Jurkat, Clone E6-1 (cell line): ENCODE measurements at regions not wholly inside any gene's neighbourhood (a gene's known extent, or its start where the extent isn't known, plus 50 kb on each side); places are given as distances from the start of the nearest gene placed in this dataset.
A peak's percentile ranks its signal among the peaks of the same experiment; 100 is the strongest.
"Not testable (repeated sequence)": the region's sequence is repeated elsewhere in the genome, so short reads cannot be mapped to it uniquely, and the experiment has no call there.

Source experiments
- DNase-seq: peaks from one replicate; pipeline ENCODE4 v3.0.0-alpha.2; 2011; ENCODE audit warnings: low read depth, low spot score
- H3K4me3 ChIP-seq: 2 replicates; pipeline ENCODE4 v1.5.1; 2011; ENCODE audit warnings: mild to moderate bottlenecking, low read length, control low read depth, moderate library complexity

DNA sequence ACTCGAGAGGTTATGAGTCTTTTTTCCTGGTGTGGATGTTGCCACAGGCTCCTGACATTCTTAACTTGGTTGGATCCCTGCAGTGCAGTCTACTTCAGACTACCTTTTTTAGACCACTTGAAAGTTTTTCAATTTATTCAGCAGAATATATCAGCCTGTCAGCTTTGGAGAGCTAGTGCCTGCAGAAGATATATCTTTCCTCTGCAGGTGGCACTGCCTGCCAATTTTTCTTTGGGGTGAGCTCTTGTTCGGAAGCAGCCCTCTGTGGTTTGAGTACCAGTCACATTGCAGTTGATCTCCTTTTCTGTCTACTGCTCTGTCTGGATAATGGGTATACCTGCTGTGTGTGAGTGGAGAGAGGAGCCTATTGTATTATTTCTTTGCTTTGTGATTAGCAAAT is 730.4 kb downstream of the PRIM2 start:
- DNase-seq: peak; percentile 0
- not testable (repeated sequence) for H3K4me3 ChIP-seq

DNA sequence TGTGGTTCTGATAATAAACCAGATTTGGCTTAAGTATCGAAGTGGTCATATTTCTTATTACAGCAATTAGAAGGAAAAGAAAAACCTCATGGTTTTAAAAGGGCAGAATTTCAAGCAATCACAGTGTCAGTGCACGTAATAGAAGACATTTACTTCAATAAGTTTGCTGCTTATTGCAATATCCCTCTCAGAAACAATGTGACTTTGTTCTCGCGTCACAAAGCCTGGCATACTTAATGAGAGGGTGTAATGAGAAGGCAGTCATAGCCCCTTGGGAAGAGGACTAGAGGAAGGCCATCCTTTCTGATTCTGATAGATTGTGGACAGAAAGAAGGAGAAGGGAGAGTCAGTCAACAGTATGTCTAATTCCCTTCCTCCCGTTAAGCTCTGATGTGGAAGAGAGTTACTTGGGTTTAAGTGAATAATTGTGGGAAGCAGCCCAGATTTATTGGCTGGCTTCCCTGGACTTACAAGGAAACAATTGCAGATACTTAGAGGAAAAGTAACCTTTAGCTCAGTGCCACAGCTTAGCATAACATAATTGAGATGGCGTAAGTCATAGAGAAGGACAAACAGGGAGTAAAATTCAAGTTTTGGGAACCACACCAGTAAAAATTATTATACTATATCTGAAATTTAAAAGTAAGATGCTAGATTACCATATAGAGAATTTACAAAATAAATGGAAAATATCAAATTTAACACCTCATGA is 738.2 kb downstream of the PRIM2 start:
- not testable (repeated sequence) for H3K4me3 ChIP-seq, DNase-seq

DNA sequence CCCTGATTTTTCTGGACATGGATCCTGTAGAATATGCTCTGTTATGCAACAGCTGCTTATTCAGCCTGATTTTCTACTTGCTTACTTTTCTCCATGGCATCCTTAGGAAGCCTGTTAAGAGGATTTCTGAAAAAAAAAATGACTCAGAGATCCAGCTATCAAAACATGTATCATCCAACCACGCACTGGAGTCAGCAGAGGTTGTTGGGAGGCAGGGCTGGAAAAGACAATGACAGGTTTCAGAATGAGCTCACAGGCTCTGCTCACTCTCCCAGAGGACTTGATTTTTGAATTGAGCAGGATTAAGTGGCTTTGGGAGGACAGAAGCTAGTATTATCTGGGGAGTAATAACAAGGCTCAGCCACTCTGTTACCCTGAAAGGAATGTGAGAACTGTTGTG is 742.3 kb downstream of the PRIM2 start:
- not testable (repeated sequence) for DNase-seq

DNA sequence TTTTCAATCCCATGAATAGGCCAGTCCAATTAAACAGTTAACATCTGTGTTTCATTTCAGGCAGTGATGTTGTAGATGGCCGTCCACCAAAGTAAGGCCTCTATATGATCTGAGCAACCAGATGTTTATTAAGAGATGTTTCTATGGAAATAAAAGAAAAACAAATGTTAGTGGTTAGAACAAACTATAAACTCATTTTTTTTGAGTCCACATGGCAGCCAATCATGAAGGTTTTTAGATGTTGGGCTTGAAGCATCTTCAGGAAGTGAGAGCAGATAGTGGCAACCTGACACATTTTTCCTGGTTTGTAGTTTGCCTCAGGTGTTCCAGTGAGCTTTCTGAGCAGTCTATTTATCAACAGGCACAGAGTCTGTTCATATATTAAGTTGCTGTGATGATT is 746.1 kb downstream of the PRIM2 start:
- not testable (repeated sequence) for DNase-seq, H3K4me3 ChIP-seq

More for the DNA sequence above, 742.3 kb downstream of the PRIM2 start:
- not testable (repeated sequence) for H3K4me3 ChIP-seq

DNA sequence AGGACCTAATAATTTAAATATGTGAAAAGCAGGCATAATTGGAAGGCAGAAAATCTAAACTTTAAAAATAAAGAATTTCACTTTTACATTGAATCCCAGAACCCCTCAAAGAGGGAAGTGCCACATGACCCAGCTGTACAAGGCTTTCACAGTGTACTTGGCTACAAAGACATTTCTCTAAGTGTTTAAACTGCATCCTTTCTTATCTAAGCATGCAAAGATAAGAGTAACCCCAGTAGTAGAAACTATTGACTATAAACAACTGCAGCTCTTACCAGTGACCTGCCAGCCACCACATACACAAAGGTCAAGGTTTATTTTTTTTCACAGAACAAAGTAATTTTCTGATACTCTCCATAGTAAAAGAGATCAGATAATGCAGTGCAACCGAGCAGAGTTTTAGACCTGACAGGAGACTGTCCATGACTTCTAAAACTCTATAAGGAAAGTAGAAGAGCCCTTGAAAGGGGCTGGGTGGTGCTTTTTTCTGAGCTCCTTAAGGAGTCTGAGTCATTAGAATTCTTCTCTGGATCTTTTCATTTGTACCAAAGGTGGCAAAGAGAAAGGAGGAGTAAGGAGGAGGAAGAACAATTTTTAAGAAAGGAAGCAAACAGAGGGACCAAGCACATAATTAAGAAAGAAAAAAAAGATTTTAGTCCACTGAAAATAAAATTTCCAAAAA is 750.6 kb downstream of the PRIM2 start:
- not testable (repeated sequence) for DNase-seq, H3K4me3 ChIP-seq

DNA sequence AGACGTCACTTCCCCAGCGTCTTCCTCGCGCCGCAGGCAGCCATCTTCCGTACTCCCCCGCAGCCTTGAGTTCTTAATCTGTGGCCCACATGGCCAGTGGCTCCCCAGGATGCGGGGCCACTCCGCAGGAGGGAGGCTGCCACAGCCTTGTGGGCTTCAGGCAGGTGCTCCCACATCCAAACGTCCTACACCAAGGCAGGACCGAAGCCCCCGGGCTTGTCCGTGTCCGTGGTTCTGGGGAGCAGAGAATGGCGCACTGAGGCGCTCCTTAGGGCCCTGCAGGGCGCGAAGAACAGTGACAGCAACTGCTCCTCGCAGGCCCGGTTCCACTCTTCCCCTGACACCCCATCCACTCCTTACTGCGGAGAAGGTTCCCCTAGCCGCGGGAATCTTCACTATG is 755.8 kb downstream of the PRIM2 start:
- DNase-seq: no peak
- no peak overlapping the region for H3K4me3 ChIP-seq

DNA sequence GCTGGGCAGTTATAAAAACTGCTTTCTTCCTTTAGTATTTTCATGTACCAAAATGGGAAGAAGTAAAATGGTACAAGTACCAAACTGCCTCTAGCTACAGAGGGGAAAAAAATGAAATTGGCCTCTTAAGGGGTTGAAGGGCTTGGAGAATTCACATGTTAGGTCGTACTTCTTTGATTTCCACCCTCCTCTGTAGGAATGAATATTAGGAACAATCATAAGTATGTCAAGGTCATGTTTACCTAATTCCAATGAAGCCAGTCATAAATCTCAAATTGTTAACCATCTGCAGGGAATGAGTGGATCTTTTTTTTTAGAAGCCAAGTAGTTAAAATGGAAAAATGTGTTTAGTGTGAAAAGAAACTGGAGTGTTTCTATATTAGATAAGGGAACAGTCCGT is 772.6 kb downstream of the PRIM2 start:
- DNase-seq, H3K4me3 ChIP-seq: not testable (repeated sequence)

DNA sequence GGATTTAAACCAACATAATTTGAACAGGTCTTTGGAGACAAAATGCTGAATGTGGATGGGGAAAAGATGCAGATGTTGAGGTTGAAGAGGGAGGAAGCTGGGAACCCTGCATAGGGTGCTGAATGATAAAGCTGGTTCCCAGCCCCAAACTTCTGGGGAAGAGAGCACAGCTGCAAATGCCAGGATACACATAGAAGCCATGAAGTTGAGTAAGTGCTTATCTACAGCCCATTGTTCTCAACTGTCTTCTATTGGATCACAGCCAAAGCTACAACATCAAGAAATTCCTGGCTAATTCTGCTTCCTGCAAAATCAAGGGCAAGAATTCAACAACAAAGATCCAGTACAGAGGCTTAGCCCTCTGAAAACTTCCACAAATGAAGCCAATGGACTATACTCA is 779.8 kb downstream of the PRIM2 start:
- not testable (repeated sequence) for DNase-seq, H3K4me3 ChIP-seq

DNA sequence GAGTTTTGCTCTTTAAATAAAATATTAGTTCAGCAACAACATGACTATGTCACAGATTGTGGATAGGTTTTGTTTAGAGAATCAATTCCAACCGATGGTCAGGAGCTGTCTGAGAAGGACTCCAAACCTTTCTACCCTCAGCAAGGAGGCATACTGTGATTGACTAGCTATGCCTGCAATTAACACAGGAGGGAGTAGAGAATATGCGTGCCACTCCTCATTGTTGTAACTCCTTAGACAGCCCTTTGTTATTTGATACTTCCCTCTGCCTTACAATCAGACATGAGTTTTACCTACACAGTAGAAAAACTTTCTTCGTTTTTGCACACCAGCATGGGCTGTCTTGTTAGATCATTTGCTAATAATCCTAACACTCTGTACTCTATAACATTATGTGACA is 796.5 kb downstream of the PRIM2 start:
- DNase-seq: no peak

DNA sequence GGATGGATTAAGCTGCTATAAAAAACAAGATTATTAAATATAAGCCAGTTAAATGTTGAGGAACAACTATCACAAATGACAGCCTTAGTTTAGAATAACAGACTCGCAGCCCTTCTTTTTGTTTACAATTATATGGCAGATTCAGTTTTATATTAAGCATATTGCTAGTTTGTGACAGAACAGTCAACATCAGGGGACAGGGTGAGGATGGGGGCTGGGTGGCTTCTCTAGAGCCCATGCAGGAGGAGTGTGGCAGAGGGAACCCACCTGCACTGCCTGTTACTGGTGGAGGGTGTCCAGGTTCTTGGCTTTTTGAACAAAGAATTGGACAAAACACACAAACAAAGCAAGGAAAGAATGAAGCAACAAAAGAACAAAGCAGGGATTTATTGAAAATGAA is 799.7 kb downstream of the PRIM2 start:
- not testable (repeated sequence) for H3K4me3 ChIP-seq, DNase-seq

More for the DNA sequence above, 796.5 kb downstream of the PRIM2 start:
- H3K4me3 ChIP-seq: no peak overlapping the region

DNA sequence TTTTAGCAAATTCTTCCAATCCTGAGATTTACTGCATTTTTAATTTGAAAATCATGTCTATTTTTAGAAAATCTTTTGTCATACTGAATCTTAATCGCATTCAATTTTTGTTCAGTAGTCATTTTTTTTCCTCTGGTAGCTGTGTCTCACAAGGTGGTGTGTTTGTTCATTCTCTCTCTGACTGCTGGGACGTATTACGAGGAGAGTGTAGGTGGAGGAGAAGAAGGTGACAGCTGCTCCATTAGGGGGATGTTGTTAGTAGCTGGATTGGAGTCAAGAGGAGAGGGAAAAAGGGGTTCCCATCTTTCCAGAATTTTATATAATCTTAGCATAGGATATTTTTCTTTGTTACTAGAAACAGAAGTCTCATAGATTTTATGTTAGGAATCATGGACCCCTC is 804.2 kb downstream of the PRIM2 start:
- not testable (repeated sequence) for DNase-seq, H3K4me3 ChIP-seq

DNA sequence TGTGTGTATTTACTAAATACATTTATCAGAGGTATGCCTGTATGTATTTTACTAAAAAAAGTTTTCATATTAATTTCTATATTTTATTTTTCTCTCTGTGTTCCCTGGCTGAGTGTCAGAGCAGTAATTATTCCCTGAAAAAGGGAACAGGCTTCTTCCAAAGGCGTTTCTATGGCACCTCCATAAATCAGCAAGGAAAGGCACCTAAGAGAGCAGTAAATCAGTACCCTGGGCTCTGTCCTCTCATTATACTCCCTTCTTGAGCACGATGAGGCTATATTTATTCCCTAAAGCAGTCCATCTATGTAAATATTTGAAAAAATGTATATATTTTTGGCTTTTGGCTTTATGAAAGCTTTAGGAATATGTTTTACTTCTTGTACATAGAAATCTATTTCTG is 806.3 kb downstream of the PRIM2 start:
- not testable (repeated sequence) for H3K4me3 ChIP-seq, DNase-seq

DNA sequence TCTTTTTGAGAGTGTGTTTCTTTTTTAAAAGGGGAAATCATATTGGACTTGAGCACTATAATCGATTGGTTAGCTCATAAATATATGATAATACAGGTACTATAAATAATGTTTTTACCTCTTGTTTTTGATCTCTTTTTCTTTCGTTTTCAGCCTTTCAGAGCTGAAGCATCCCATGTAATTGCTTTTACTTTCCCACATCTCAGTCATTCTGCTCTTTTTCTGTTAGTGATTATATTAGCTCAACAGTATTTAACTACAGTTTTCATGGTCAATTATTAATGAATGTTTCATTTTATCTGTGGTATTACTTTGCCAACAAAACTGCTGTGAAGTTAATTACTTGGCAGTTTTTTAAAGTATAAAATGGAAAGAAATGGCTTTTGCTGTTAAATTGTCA is 811.1 kb downstream of the PRIM2 start:
- DNase-seq, H3K4me3 ChIP-seq: not testable (repeated sequence)

DNA sequence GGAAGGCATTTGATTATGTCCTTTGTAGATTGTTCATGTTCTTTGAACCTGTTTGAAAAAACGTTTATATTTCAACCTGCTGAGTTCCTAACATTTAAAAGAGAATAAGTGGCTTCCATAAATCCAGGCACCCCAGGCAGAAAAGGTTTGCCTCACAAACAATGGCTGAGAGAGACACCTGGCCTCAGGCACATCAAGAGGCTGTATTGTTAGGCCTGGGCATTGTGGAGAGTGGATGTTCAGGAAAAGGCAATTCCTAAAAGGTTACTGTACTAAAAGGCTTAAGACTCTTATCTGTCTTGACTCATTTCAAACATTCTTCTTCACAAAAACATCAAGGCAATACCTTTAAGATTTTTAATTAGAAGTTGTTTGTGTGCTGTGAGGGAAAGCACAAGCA is 811.7 kb downstream of the PRIM2 start:
- not testable (repeated sequence) for DNase-seq, H3K4me3 ChIP-seq

DNA sequence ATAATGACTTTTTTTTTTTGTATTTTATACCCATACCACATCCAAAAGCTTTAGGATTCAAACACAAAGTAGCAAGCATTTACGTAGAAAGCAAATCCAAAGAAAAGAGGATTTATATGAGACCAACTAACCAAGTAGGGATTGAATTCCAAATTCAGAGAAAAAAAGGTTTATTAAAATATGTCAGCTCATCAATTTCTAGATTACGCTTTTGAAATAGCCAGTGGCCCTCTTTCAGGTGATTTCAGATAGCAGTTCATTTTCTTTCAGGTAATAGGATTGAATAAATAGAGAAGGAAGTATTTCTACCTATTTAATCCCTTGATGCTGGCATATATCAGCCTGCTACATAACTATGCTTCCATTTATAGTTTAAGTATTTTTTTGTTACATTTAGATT is 822.3 kb downstream of the PRIM2 start:
- not testable (repeated sequence) for DNase-seq, H3K4me3 ChIP-seq

DNA sequence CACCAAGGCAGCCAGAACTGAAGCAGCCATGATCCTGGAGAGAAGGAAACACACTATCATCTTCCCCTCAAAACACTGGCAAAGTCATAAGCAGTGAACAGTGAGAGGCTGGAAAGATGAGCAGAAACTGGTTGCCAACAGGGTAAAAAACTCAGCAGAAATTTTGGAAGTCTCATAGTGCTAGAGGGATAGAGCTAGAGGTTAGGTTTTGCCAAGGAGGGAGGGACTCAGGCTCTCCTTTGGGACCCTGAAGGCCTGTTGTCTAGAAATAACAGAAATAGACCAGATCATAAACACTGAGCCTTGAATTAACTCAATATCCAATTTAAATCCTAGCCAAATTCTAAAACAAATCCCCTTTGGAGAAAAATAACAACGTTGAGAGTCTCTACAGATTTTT is 853.6 kb downstream of the PRIM2 start:
- H3K4me3 ChIP-seq, DNase-seq: not testable (repeated sequence)

DNA sequence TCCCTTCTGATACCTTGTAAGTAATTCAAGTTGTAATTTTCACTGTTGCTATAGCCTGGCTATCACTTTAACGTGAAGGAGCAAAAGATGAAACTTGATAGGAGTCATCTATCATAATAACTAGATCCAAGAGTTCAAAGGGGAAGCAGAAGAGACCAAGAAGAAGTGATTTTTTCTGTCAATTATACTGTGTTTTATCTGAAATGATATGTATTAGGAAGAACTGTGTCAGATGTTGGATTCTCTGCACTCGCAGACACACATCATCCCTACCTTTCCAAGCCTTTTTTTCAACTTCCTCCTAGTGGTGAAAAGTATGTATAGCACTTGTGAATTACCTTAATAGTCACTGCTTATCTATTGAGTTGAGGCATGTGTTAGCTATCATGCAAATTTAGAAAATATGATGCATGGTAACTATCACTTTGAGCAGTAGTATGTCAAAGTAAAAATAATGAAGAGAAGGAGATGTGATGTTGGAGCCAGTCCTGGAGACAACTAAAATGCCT is 864.2 kb downstream of the PRIM2 start:
- H3K4me3 ChIP-seq, DNase-seq: not testable (repeated sequence)

DNA sequence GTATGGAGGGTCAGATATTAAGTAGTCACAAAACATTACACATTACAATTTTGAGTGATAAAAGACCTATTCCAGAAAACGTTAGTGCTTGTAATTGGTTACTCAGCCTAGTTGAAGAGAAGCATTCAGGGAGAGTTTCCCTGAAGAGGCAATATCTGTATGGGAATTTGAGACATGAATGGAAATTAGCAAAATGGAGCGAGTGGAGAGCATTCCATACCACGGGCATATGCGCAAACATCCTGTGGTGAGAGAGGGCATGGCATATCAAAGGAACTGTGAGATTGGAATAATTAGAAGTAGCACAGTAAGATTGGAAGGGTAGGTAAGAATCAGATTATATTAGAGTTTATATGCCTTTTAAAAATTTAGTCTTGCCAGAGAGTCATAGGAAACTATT is 867.9 kb downstream of the PRIM2 start:
- not testable (repeated sequence) for DNase-seq, H3K4me3 ChIP-seq

DNA sequence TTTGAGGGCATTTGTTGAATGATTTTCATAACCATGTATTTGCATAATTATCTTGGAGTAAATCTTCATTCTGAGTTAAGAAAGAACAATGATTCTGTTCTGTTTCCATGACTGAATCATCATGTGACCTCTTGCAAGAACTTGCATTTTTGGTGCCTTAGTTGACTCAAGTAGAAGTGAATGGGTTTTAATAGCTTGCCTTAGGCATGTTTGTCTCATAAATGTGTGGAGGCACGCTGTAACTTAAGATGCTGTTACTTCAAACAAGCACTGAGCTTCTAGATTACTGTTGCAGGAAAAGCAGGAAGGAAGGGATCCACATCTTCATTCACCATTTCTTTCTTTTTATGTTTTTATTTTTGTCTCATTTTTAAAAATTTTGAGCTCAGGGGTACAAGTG is 875.8 kb downstream of the PRIM2 start:
- H3K4me3 ChIP-seq, DNase-seq: not testable (repeated sequence)

DNA sequence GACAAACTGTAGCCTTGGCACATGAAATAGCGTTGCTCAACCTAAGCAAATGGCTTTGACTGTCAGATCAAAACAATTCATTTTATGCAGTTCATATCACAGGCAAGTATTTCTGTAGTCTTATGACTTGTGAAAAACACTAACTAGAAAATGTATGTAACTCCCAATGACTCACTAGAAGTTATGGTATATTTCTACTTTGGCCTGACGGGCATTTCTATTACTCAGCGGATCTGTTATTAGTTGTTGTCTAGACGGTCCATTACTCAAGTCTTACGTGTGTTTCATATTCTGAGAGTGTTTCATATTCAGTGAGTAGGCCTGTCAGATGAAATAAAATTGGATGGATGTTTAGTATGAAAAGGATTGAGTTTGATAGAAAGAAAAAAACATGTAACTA is 880.9 kb downstream of the PRIM2 start:
- H3K4me3 ChIP-seq: no peak overlapping the region
- DNase-seq: no peak
